M059J (cell line): ENCODE measurements at regions not wholly inside any gene's neighbourhood (a gene's known extent, or its start where the extent isn't known, plus 50 kb on each side); places are given as distances from the start of the nearest gene placed in this dataset.

Experiments
- DNase-seq: peaks from one replicate; pipeline ENCODE4 v3.0.0-alpha.2; 2012; ENCODE audit warnings: low read depth

- DNase-seq = peak; percentile 67
These were observed 53.2 kb downstream of the EEF1B2 start for GRCh38 chr2:206212673-206213513.

GRCh38 chr2:206213514-206213845 is 53.8 kb downstream of the EEF1B2 start:
- no peak for DNase-seq

- DNase-seq = no peak
These were observed 57.3 kb upstream of the ZDBF2 start for GRCh38 chr2:206217166-206217565.

- peak; percentile 43 for DNase-seq
These were observed 56.7 kb upstream of the ZDBF2 start for GRCh38 chr2:206217743-206218142.

- DNase-seq = no peak
These were observed 56.3 kb upstream of the ZDBF2 start for GRCh38 chr2:206218156-206218555.

GRCh38 chr2:206218796-206219499 is 55.5 kb upstream of the ZDBF2 start:
- DNase-seq = peak; percentile 19

GRCh38 chr2:206219957-206220356 is 54.5 kb upstream of the ZDBF2 start:
- no peak for DNase-seq

- no peak for DNase-seq
These were observed 53.5 kb upstream of the ZDBF2 start for GRCh38 chr2:206220997-206221396.
